OCI-LY1 (cell line): ENCODE measurements at regions not wholly inside any gene's neighbourhood (a gene's known extent, or its start where the extent isn't known, plus 50 kb on each side); places are given as distances from the start of the nearest gene placed in this dataset.
A peak's percentile ranks its signal among the peaks of the same experiment; 100 is the strongest.

ENCODE experiments used
- H2AFZ ChIP-seq: fragments of 200-600 bp; sonication (generic), shearing (Covaris generic); 2 replicates; pipeline ENCODE4 v1.6.0; 2014; ENCODE audit warnings: antibody characterized with exemption, mild to moderate bottlenecking, low read length
- H3F3A ChIP-seq: fragments of 200-600 bp; sonication (generic), shearing (Covaris generic); 2 replicates; pipeline ENCODE4 v1.6.0; 2014; ENCODE audit warnings: mild to moderate bottlenecking, antibody characterized with exemption, low read length, moderate library complexity; ENCODE audit not compliant: insufficient read depth
- H3K27ac ChIP-seq: fragments of 200-600 bp; sonication (generic); 2 replicates; pipeline ENCODE4 v1.5.1; 2014; ENCODE audit warnings: low read length, mixed run types, mild to moderate bottlenecking, low read depth; ENCODE audit not compliant: poor library complexity, severe bottlenecking
- H3K27me3 ChIP-seq: fragments of 200-600 bp; sonication (generic); 2 replicates; pipeline ENCODE4 v1.6.0; 2014; ENCODE audit warnings: antibody characterized with exemption, mild to moderate bottlenecking, low read length, moderate library complexity; ENCODE audit not compliant: insufficient read depth
- H3K36me3 ChIP-seq: fragments of 200-600 bp; sonication (generic); 2 replicates; pipeline ENCODE4 v1.6.1; 2014; ENCODE audit warnings: mild to moderate bottlenecking, antibody characterized with exemption, low read length, moderate library complexity, mixed read lengths; ENCODE audit not compliant: insufficient read depth
- H3K4me1 ChIP-seq: fragments of 200-600 bp; sonication (generic); 2 replicates; pipeline ENCODE4 v1.5.1; 2014; ENCODE audit warnings: mild to moderate bottlenecking, low read length, moderate library complexity; ENCODE audit not compliant: insufficient read depth, severe bottlenecking
- H3K4me2 ChIP-seq: fragments of 200-600 bp; sonication (generic), shearing (Covaris generic); 2 replicates; pipeline ENCODE4 v1.6.1; 2014; ENCODE audit warnings: low read length
- H3K4me3 ChIP-seq: fragments of 200-600 bp; sonication (generic); 2 replicates; pipeline ENCODE4 v1.5.1; 2014; ENCODE audit warnings: low read length, low read depth, mild to moderate bottlenecking, mixed read lengths; ENCODE audit not compliant: poor library complexity, severe bottlenecking
- H3K79me2 ChIP-seq: fragments of 200-600 bp; shearing (Covaris generic); 2 replicates; pipeline ENCODE4 v1.6.1; 2016; ENCODE audit warnings: mixed run types, low read length, mixed read lengths; ENCODE audit not compliant: insufficient read depth
- H3K9ac ChIP-seq: fragments of 200-600 bp; sonication (generic), shearing (Covaris generic); 2 replicates; pipeline ENCODE4 v1.6.1; 2014; ENCODE audit warnings: mild to moderate bottlenecking, low read length, mixed read lengths
- H3K9me2 ChIP-seq: fragments of 200-600 bp; sonication (generic), shearing (Covaris generic); 2 replicates; pipeline ENCODE4 v1.6.1; 2014; ENCODE audit warnings: low read depth, mild to moderate bottlenecking, low read length, mixed read lengths
- H3K9me3 ChIP-seq: fragments of 200-600 bp; shearing (Covaris generic); 2 replicates; pipeline ENCODE4 v1.6.1; 2014; ENCODE audit warnings: low read length, mixed read lengths
- H4K20me1 ChIP-seq: fragments of 200-600 bp; sonication (generic), shearing (Covaris generic); 2 replicates; pipeline ENCODE4 v1.6.0; 2016; ENCODE audit warnings: mild to moderate bottlenecking, low read length; ENCODE audit not compliant: insufficient read depth
- EZH2 ChIP-seq: fragments of 200-600 bp; sonication (generic), shearing (Covaris generic); IDR thresholded peaks from 2 replicates; pipeline ENCODE4 v1.8.0; 2017; ENCODE audit warnings: borderline replicate concordance, mixed run types, mild to moderate bottlenecking, antibody characterized with exemption, low read length, moderate library complexity, mixed read lengths
- TF ChIP-seq, protein P1 (sequence below): fragments of 200-600 bp; sonication (generic), shearing (Covaris generic); IDR thresholded peaks from 2 replicates; pipeline ENCODE4 v1.5.1; 2017; ENCODE audit warnings: mild to moderate bottlenecking, antibody characterized with exemption, low read length, moderate library complexity, mixed read lengths

DNA sequence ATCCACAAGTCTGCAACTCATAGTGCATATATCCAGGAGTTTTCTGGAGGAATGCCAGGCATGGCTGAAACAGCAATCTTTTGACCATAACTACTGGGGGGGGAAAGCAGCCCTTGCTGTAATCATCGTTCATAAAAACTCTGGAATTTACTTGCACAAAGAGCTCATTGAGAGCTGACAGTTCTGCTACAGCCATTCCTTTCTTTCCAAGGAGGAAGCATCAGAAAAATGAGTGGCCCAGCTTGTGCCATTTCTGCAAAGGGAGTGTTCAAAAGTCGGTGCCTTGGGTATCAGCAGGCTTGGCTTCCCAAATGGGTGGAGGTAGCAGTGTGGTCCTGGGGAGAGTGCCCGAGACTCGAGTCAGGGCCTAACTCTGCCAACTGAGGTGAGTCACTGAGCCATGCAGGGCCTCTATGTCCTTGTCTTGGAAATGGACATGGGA, 101.5 kb downstream of the GCNT1 start:
- Histone ChIP-seq H3F3A (peaks cover 4% of the 10 kb centered on the region; the same call in 1 of the 2 replicates), H3K36me3 (no peaks in the 10 kb centered on the region), H3K79me2 (no peaks in the 10 kb centered on the region), H2AFZ (no peak overlapping the region), H3K27ac (peak overlapping the region; percentile 86), H4K20me1 (no peaks in the 10 kb centered on the region), H3K27me3 (no peaks in the 10 kb centered on the region), H3K4me1 (peaks cover 40% of the 10 kb centered on the region), H3K4me2 (no peak overlapping the region), H3K9ac (no peak overlapping the region), H3K9me2 (no peaks in the 10 kb centered on the region), H3K9me3 (no peaks in the 10 kb centered on the region), H3K4me3 (no peak overlapping the region)
- TF ChIP-seq, protein P1, sequence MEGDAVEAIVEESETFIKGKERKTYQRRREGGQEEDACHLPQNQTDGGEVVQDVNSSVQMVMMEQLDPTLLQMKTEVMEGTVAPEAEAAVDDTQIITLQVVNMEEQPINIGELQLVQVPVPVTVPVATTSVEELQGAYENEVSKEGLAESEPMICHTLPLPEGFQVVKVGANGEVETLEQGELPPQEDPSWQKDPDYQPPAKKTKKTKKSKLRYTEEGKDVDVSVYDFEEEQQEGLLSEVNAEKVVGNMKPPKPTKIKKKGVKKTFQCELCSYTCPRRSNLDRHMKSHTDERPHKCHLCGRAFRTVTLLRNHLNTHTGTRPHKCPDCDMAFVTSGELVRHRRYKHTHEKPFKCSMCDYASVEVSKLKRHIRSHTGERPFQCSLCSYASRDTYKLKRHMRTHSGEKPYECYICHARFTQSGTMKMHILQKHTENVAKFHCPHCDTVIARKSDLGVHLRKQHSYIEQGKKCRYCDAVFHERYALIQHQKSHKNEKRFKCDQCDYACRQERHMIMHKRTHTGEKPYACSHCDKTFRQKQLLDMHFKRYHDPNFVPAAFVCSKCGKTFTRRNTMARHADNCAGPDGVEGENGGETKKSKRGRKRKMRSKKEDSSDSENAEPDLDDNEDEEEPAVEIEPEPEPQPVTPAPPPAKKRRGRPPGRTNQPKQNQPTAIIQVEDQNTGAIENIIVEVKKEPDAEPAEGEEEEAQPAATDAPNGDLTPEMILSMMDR: no peak
- TF ChIP-seq EZH2: no peak

DNA sequence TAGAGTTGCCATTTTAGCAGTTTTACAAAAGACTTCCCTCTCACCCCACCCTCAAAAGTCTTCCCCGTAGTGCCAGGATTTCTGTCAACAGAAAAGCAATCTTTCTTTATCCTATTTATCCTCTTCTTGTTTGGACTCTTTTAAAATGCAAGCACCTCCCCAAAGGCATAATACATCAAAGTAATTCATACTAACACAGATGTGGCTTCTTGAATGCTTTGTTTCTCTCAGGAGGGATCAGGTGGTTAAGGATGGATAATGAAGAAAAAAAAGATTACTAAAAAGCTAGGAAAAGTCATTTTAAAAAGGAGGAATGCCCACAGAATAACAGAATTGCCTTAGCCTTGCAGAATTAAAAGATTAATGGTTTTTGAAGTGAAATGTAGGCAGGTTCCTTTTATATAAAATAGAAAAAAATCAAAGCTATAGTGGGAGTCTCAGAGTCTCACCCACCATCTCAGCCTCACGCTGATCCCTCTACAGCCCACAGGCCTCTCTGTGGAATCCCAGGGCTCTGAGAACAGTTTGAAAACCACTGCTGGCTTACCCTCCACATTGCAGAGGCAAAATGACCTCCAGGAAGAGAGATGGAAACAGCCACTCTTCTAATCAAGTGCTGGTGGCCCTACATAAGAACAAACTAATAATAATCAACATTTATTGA, 102.2 kb downstream of the GCNT1 start:
- peak overlapping the region; percentile 57; the same call in 1 of the 2 replicates for H2AFZ ChIP-seq
- H3K4me2 ChIP-seq: peak overlapping the region; percentile 24; the same call in 1 of the 2 replicates
- H3K9me2 ChIP-seq: no peaks in the 10 kb centered on the region
- no peaks in the 10 kb centered on the region for H3K9me3 ChIP-seq
- H3K36me3 ChIP-seq: no peaks in the 10 kb centered on the region
- peak overlapping the region; percentile 86 for H3K27ac ChIP-seq
- H3K79me2 ChIP-seq: no peaks in the 10 kb centered on the region
- no peak overlapping the region for H3K4me3 ChIP-seq
- peaks cover 4% of the 10 kb centered on the region; the same call in 1 of the 2 replicates for H3F3A ChIP-seq
- no peaks in the 10 kb centered on the region for H3K27me3 ChIP-seq
- no peaks in the 10 kb centered on the region for H4K20me1 ChIP-seq
- H3K9ac ChIP-seq: peak overlapping the region; percentile 34; the same call in 1 of the 2 replicates
- H3K4me1 ChIP-seq: peaks cover 40% of the 10 kb centered on the region
- TF ChIP-seq, protein P1: no peak
- no peak for TF ChIP-seq EZH2
